ENCODE measurements at regions not wholly inside any gene's neighbourhood (a gene's known extent, or its start where the extent isn't known, plus 50 kb on each side); places are given as distances from the start of the nearest gene placed in this dataset.
"Not testable (repeated sequence)": the region's sequence is repeated elsewhere in the genome, so short reads cannot be mapped to it uniquely, and the experiment has no call there.

DNA sequence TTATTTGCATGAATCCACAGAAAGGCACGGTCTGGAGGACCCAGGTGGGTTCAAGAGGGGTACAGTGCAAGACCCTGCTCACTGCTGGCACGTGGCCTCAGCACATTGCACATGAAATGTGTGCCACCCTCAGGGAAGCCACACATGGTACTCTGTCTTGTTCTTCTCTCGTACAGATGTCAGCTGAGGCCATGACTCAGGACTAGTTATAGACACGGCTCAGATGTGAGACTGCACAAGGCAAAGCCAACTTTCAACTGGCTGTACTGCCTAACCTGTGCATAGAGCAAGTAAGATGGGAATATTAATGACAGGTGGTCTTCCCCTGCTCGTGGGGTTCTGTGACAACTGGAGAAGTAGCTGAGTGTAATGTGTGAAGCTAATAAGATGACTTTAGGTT, 249.4 kb upstream of the CTBP2 start:
- no peak for DNase-seq (ENCODE audit: low read depth in 4 of 4, low spot score in 3 of 4)

DNA sequence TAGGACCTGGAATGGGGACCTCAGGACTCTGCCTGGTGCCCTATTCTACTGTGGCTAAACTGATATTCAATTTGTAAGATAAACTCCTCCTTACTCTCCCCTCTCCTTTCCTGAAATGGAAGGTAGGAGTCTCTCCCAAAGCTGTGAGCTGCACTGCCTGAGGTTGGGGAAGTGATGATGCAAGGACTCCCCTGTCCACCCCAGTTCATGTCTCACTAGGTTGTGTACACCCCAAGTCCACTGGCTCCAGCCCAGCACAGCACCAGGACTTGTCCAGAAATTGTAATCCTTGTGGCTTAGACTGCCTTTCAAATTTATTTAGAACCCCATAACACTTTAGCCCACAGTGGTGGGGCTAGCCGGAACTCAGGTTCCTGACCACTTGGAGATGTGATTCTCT, 247.2 kb upstream of the CTBP2 start:
- no peak for DNase-seq (ENCODE audit: low read depth in 4 of 4, low spot score in 3 of 4)

DNA sequence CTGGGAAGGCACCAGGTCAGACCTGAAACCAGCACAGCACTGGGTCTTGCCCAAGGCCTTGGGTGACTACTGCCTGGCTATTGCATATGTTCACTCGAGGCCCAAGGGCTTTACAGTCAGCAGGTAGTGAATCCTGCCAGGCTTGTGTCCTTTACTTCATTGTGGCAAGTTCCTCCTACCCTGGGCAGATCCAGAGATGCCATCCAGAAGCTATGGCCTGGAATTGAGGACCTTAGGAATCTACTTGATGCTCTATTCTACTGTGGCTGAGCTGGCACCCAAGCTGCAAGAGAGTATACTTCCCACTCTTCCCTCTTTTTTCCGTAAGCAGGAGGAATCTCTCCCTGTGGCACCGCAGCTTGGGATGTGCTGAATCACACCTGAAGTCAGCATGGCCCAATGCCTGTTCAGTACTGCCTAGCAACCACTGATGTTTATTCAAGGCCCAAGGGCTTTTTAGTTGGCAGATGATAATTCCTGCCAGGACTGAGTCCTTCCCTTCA, 246.7 kb upstream of the CTBP2 start:
- DNase-seq (ENCODE audit: low read depth in 4 of 4, low spot score in 3 of 4), result no peak

DNA sequence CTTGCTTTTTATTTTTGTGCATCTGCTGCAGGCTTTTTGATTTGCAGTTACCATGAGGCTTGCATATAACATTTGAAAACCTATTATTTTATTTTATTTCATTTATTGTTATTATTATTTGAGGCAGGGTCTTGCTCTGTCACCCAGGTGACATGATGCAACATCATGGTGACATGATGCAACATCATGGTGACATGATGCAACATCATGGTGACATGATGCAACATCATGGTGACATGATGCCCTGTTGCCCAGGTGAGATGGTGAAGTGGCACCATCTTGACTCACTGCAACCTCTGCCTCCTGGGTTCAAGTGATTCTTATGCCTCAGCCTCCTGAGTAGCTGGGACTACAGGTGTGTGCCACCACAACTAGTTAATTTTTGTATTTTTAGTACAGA, 244.5 kb upstream of the CTBP2 start:
- not testable (repeated sequence) for DNase-seq (ENCODE audit: low read depth in 4 of 4, low spot score in 3 of 4)

DNA sequence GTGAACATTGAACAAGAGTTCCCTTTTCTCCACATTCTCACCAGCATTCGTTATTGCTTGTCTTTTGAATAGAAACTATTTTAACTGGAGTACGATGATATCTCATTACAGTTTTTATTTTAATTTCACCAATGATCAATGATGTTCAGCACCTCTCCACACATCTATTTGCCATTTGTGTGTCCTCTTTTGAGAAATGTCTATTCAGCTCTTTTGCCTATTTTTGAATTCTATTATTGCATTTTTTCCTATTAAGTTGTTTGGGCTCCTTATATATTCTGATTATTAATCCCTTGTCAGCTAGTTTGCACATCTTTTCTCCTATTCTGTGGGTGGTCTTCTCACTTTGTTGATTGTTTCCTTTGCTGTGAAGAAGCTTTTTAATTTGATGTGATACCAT, 241.1 kb upstream of the CTBP2 start:
- no peak for DNase-seq (ENCODE audit: low read depth in 4 of 4, low spot score in 3 of 4)

DNA sequence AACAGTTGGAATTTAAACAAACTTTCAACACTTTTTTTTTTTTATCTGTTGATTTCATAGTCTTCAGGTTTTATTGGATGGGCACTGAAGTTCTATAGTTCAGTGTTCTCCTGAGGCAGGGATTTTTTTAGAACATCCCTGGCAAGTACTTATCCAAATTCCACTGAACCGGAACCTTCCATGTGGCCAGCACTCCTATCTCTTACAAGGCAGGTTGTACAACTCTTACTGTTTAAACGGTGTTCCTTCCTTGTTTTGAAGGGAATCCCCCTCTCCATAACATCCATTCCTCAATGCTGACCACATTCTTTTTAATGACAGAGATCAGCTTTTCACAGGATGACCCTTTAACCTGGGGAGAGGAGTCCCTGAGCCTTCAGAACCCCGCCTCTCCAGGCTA, 238.9 kb upstream of the CTBP2 start:
- no peak for DNase-seq (ENCODE audit: low read depth in 4 of 4, low spot score in 3 of 4)

DNA sequence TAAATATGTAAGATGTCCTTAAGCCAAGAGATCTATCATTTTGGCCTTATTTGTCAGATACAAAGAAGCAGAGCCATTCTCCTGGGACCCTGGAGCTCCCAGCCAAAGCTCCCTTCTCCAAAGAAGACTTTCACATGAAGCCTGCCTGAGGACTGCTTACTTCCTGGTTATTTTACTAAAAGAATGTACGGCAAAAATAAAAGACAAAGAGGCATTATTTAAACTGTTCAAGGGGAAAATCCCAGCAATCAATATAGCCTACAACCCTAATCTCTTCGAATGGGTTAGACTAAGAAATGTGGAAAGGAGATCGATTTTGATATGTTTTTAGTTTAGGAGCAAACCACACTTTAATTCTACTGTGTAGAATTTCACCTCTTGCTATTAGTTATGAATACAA, 237.9 kb upstream of the CTBP2 start:
- DNase-seq (ENCODE audit: low read depth in 4 of 4, low spot score in 3 of 4), result no peak

DNA sequence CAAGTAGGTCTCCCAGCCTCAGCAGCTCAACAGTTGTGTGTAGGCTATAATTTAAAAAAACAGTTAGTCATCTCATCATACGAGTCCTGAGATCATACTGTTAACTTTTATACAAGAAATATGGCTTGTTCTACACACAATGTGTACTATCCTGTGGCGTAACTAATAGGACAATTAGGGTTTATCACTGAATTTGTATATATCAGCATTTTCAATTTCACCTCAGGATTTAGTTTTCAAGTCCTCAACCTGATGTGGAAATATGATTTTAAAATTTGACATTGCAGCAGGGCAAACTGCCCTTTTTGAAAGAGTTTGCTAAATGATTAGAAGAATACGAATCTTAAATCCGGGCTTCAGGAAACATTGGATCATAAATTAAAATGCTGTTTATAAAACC, 237.2 kb upstream of the CTBP2 start:
- DNase-seq (ENCODE audit: low read depth in 4 of 4, low spot score in 3 of 4), result no peak

DNA sequence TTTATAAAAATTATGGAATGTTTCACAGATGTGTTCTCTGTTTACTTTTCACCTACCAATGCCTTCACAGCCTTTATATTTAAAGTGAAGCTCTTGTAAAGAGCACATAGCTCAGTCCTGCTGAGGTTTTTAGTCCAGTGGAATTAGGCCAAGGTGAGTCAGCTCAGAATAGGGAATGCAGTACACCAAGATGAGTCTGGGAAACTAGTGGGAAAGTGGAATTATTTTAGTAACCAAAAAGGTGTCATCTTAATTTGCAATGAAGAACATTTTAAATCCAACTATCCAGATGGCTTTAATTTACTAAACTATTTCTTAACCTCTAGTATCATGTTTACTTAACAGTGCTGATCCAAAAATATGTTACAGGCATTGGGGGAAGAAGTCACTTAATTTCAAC, 236.3 kb upstream of the CTBP2 start:
- DNase-seq (ENCODE audit: low read depth in 4 of 4, low spot score in 3 of 4), result no peak

DNA sequence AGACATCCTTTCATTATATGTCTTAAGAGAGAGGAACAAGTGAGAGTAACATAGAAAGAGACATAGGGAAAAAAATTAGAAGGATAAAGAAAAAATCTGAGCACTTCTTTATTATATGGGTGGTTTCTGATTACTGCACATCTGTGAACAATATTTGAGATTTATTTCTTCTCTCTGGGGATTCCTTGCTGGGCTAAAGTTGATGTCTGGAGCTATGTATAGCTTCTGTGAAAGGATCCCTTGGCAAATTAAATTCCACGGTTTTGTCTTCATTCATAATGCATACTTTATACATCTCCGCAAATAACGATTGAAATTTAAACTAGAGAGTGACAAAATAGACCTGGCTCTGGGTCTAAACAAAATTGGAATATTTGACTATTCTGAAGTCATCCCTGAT, 232.2 kb upstream of the CTBP2 start:
- no peak for DNase-seq (ENCODE audit: low read depth in 4 of 4, low spot score in 3 of 4)

DNA sequence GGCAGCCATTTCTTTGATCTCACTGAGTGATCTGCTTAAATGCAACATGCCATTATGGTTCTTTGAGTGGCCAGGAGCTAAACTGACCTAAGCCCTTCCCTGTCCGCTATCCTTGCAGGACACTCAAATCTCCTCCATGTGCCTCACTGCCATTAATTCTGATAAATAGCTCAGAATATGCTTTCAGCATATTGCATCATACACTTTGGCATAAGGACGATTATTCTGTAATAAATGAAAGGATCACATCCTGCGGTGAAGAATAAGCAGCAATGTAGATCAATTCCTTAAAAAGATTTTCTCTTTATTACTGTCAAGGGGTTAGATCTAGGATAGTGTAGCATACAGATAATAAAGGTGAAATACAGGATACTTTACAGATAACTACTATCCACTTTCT, 231.8 kb upstream of the CTBP2 start:
- no peak for DNase-seq (ENCODE audit: low read depth in 4 of 4, low spot score in 3 of 4)

DNA sequence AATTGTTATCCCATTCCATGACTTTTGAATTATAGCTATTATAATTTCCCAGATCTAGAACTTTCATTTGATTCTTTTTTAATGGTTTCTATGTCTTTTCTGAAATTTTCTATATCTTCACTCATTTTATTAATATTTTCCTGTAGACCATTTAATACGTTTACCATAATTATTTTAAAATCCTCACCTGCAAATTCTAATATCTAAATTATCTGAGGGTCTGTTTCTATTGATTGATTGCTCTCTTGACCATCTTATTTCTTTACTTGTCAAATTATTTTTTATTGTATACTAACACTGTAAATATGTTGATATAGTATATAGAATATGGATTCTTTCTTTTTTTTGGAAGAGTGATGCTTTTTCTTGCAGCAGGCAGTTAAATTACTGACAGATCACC, 229.3 kb upstream of the CTBP2 start:
- no peak for DNase-seq (ENCODE audit: low read depth in 4 of 4, low spot score in 3 of 4)

DNA sequence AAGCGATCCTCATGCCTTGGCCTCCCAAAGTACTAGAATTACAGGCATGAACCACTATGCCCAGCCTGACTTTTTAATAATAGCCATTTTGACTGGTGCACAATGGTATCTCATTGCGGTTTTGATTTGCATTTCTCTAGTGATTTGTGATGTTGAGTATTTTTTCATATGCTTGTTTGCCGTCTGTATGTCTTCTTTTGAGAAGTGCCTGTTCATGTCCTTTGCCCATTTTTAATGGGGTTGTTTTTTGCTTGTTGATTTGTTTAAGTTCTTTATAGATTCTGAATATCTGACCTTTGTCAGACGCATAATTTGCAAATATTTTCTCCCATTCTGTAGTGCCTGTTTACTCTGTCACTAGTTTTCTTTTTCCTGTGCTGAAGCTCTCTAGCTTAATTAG, 219.2 kb upstream of the CTBP2 start:
- no peak for DNase-seq (ENCODE audit: low read depth in 4 of 4, low spot score in 3 of 4)

DNA sequence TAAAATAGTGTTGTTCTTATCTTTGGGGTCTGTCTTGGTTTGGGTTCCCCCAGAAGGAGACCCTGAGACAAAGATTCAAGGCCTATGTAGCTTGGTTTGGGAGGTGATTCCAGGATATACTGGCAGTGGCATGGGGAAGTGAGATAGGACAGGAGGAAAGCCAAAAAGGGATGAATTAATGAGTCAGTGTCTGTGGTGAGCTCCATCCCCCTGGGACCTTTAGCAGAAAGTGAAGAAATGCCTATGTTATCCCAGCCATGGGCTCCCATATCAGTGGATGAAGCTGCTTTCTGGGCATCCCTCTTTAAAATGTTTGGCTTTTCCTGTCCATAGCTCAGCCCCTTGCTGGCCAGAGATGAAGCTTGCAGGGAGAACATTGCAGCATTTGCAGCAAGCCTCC, 217.0 kb upstream of the CTBP2 start:
- no peak for DNase-seq (ENCODE audit: low read depth in 4 of 4, low spot score in 3 of 4)

DNA sequence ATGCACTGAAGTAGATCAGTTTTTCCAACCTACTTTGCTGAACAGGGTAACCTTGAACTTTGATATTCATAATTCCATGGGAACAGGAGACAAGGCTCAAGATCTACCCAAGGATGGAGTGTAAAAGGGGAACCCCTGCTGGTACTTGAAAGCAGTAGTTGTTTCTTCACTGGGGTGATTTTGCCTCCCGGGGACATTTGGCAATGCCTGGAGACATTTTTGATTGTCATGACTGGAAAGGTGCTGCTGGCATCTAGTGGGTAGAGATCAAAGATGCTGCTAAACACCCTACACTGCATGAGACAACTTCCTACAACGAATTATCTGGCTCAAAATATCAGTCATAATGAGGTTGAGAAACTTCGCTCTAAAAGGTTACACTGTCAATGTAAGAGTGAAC, 214.8 kb upstream of the CTBP2 start:
- no peak for DNase-seq (ENCODE audit: low read depth in 4 of 4, low spot score in 3 of 4)

DNA sequence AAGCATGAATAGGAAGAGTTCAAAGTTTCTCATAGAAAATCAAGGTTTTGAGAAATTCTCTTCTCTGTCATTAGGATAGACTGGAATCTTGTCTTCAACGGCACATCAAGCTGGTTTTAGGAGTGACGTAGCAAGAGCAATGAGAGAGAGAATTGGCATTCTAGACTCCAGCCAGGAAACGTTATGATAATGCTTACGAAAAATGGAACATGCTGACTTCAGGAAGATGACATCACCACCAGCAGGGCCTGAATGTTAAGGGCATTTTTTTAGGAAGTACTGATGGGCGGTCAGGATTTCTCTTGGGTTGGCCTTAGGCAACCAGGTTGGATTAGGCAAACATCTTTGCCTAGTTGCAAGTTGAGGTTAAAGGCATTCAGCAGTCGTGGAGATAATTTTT, 213.2 kb upstream of the CTBP2 start:
- DNase-seq (ENCODE audit: low read depth in 4 of 4, low spot score in 3 of 4), result no peak

DNA sequence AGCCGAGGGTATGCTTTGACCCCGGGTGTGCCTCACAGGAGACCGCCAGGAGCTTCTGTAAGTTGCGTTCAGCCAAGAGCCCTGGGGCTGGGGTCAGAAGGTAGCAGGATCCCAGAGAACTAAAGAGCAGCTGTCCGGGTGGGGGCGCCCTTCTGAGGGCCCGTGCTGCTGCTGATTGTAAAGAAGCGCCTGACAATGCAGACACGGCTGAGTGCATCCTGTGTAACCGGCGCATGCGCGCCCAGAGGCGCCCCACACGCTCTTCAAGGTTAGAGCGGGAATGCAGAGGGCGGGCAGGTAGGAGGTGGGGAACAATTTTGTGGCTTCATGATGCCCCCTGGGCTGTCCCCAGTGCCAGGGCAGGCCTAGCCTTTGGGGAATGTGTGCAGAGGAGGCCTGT, 210.2 kb upstream of the CTBP2 start:
- DNase-seq (ENCODE audit: low read depth in 4 of 4, low spot score in 3 of 4), result peak in 1 of 4 donors; percentile 18

DNA sequence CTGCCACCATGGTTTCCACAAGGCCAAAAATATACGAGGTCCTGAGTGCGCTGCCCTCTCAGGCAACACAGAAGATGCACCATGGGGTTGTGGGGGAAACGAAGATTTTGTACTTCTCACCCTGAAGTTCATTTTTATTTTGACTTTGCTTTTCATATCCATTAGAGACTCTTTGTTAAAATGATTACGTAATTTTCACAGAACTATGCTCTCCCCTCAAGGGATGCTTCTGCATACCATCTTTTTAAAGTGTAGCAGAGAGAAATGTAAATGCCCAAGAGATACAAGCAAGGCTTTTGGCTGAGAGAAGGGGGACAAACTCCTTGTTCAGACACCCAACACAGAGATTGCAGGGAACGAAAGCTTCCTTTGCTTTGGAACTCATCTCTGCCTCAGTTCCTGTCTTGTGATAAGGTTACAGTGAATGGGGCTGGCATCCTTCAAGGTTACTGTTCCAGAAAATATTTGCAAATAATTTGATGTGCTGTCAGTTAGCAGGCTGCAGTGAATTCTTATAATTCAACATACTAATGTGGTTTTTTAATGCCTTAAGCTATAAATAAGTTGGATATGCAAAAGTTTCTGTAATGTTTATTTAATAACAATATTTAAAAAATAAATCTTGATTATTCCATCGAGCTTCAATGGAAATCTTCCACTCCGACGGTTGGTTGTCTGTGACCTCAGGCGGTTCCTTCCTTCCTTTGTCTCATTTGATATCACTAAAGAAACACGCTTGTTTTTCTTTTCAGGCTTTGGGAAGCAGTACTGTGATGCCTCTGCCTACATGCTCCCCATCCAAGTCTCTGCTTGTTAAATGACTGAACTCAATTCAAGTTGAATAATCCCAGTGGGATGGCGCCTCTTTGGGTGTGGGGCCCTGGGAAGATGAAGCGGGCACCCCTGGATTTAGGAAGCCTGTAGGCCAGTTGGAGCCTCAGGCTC, 209.3 kb upstream of the CTBP2 start:
- no peak for DNase-seq (ENCODE audit: low read depth in 4 of 4, low spot score in 3 of 4)

DNA sequence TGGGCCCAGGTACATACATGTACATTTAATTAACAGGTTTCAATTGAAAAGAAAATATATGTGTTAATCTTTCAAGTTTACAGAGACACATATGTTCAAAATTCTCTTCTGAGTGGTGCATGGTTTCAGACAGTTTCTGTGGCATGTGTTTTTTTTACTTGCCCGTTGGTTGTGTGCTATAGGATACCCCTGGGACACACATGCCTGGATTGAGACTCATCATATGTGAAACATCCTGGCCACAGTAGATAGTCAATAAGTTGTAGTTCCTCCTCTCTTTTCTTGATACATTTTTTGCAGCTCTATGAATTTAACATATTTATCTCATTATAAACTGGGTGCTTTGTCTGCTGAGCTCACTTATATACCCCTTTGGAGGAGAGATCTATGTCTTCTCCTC, 207.8 kb upstream of the CTBP2 start:
- no peak for DNase-seq (ENCODE audit: low read depth in 4 of 4, low spot score in 3 of 4)

DNA sequence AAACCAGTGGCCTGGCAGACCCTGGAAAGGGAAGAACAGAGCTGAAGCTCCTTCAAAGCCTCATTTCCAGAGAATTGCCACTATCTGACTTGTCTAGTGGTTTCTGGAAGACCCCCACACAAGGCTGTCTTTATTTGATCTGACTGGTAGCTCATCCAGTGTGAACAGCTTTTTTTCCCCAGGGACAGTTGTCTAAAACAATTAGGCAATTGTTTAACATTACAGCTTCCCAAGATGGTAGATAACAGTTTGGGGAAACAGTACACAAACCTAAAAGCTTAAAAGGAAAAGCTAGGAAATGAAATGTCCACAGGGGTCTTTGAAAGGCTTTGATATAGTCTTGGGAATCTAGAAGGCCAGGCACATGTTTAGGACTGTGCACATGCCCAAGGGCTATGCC, 203.4 kb upstream of the CTBP2 start:
- DNase-seq (ENCODE audit: low read depth in 4 of 4, low spot score in 3 of 4), result no peak

DNA sequence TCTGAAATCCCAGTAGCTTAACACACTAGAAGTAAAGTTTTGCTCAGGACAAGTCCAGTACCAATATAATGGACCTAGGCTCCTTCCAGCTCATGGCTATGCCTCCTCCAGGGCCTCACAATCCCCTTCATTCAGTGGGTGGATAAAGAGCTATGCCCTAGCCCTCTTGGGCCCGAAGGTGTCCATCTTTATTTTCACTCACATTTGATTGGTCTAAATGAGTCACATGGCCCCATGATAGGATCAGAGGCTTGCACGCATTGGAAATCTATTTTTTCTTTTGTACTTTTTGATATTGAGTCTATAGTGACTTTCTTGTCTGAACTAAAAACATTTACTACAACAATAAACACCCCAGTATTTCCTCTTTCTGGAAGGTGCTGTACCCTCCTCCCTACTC, 202.6 kb upstream of the CTBP2 start:
- DNase-seq (ENCODE audit: low read depth in 4 of 4, low spot score in 3 of 4), result no peak

DNA sequence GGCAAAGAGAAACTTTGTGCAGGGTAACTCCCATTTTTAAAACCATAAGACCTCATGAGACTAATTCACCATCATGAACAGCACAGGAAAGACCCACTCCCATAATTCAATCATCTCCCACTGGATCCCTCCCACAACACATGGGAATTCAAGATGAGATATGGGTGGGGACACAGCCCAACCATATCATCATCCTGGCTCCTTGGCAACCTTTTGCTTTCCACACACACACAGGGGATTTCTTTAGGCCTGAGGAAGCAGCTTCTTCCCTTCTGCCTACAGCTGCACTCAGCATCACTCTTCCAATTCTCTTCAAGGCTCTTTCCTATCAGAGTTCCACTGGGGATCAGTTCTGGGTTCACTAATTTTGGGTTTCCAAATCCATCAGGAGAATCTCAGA, 199.0 kb upstream of the CTBP2 start:
- no peak for DNase-seq (ENCODE audit: low read depth in 4 of 4, low spot score in 3 of 4)

DNA sequence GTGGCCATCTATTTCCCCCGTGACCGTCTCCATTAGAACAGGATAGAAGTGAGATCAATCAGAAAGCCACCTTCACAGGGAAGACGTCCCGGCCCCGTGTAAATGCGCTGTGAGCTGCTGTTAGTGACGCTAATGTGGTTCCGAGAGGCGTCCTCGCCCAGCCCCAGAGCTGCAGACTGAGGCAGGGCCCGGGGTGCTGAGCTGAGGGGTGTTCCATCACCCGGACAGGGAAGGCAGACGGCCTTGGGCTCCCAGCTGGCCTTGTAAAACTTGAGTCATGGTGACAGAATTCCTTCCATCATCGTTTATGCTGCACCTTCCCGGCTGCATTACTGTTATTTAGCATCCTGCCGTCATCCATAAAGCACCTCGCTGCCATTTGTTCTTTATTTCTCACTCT, 195.3 kb upstream of the CTBP2 start:
- DNase-seq (ENCODE audit: low read depth in 4 of 4, low spot score in 3 of 4), result no peak
